ENCODE measurements at regions not wholly inside any gene's neighbourhood (a gene's known extent, or its start where the extent isn't known, plus 50 kb on each side); places are given as distances from the start of the nearest gene placed in this dataset.

DNA sequence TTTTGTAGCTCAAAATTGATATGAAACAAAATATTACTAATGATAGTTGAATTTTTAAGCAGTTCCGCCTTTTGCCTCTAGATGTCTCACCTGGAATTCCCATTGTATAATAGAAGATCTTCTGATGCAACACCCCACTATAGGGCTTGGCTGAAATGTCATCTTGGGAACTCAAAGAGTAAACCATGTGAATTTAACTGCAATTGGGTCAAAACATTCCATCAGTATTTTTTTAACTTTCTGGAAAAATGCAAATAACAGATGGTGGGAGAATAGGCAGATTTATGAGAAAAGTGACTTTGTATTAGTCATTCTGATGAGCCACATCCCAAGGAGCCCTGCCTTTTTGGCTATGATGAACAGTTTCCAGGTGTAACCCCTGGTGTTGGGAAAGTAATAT, 489.9 kb downstream of the NYAP2 start:
- Histone ChIP-seq H3K36me3 (ENCODE audit: control insufficient read depth in 2 of 2, insufficient read depth in 2 of 2, low read length in 1 of 2) (no peaks in the 10 kb centered on the region), H3K27ac (ENCODE audit: low read depth in 2 of 2, low read length in 1 of 2) (no peak overlapping the region), H3K9me3 (ENCODE audit: control insufficient read depth in 2 of 2, insufficient read depth in 1 of 2, low read depth in 1 of 2, low read length in 1 of 2) (no peaks in the 10 kb centered on the region), H3K4me1 (ENCODE audit: control insufficient read depth in 2 of 2, insufficient read depth in 2 of 2, low read length in 1 of 2) (no peaks in the 10 kb centered on the region), H3K27me3 (ENCODE audit: control insufficient read depth in 1 of 2, insufficient read depth in 2 of 2, low read length in 2 of 2) (no peaks in the 10 kb centered on the region), H3K4me3 (ENCODE audit: low read depth in 1 of 2, low read length in 2 of 2) (no peak overlapping the region)
- WGBS, 2 donors = 4 to 8% methylated on average over 1 of the region's 1 CpG

DNA sequence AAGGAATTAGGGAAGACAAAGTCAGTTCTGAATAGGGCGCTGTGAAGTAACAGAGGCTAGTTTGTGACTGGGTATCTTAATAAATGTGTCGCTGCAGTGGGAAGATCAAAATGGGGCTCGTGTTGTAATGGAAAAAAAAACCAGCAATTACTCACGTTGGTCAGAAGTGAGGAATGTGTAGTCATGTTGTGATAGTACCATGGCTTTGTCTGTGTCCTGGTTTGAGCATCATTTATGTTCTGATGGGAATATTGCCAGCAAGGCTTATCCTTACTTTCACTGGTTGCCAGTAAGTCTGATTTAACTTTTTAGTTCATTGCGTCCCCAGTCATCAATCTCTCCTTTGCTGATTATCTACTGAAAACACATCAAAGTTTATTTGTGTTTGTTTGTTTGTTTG, 467.6 kb downstream of the NYAP2 start:
- Histone ChIP-seq H3K27ac (ENCODE audit: low read depth in 2 of 2, low read length in 1 of 2) (no peak overlapping the region), H3K9me3 (ENCODE audit: control insufficient read depth in 2 of 2, insufficient read depth in 1 of 2, low read depth in 1 of 2, low read length in 1 of 2) (no peaks in the 10 kb centered on the region), H3K4me3 (ENCODE audit: low read depth in 1 of 2, low read length in 2 of 2) (no peak overlapping the region), H3K36me3 (ENCODE audit: control insufficient read depth in 2 of 2, insufficient read depth in 2 of 2, low read length in 1 of 2) (no peaks in the 10 kb centered on the region), H3K4me1 (ENCODE audit: control insufficient read depth in 2 of 2, insufficient read depth in 2 of 2, low read length in 1 of 2) (no peaks in the 10 kb centered on the region), H3K27me3 (ENCODE audit: control insufficient read depth in 1 of 2, insufficient read depth in 2 of 2, low read length in 2 of 2) (no peaks in the 10 kb centered on the region)
- 56 to 63% methylated on average over 5 of the region's 5 CpGs for WGBS, 2 donors

DNA sequence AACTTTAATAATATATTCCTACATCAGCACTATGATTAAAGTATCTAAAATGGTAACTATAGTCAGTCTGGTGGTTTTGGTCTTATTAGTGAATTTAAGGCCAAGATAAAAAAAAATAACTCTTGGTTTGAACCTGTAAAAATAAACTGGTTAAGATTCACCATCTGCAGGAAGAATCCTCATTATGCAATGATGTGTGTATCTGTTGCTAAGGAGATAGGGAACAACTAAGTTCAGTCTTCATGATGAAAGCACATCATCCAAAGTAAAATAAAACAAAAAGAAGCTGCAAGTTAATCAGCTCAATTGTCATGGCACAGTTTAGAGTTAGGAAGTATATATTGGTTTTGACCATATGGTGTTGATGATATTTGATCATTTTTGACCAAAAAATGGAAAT, 466.0 kb downstream of the NYAP2 start:
- Histone ChIP-seq H3K4me1 (ENCODE audit: control insufficient read depth in 2 of 2, insufficient read depth in 2 of 2, low read length in 1 of 2) (no peaks in the 10 kb centered on the region), H3K27ac (ENCODE audit: low read depth in 2 of 2, low read length in 1 of 2) (no peak overlapping the region), H3K27me3 (ENCODE audit: control insufficient read depth in 1 of 2, insufficient read depth in 2 of 2, low read length in 2 of 2) (no peaks in the 10 kb centered on the region), H3K36me3 (ENCODE audit: control insufficient read depth in 2 of 2, insufficient read depth in 2 of 2, low read length in 1 of 2) (no peaks in the 10 kb centered on the region), H3K9me3 (ENCODE audit: control insufficient read depth in 2 of 2, insufficient read depth in 1 of 2, low read depth in 1 of 2, low read length in 1 of 2) (no peaks in the 10 kb centered on the region), H3K4me3 (ENCODE audit: low read depth in 1 of 2, low read length in 2 of 2) (no peak overlapping the region)

DNA sequence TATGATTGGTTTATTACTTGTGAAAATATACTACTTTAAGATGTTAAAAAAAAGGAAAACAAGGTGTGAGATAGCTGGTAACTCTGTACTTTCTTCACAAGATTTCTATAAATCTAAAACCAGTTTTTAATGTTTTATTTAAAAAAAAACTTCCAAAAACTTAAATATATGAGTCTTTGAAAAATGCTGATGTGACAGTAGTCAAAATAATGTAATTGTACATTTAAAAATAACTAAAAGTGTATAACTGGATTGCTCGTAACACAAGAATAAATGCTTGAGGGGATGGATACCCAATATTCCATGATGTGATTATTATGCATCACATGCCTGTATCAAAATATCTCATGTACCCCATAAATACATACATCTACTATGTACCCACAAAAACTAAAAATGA, 464.9 kb downstream of the NYAP2 start:
- Histone ChIP-seq H3K27me3 (ENCODE audit: control insufficient read depth in 1 of 2, insufficient read depth in 2 of 2, low read length in 2 of 2) (no peaks in the 10 kb centered on the region), H3K4me1 (ENCODE audit: control insufficient read depth in 2 of 2, insufficient read depth in 2 of 2, low read length in 1 of 2) (no peaks in the 10 kb centered on the region), H3K27ac (ENCODE audit: low read depth in 2 of 2, low read length in 1 of 2) (no peak overlapping the region), H3K4me3 (ENCODE audit: low read depth in 1 of 2, low read length in 2 of 2) (no peak overlapping the region), H3K9me3 (ENCODE audit: control insufficient read depth in 2 of 2, insufficient read depth in 1 of 2, low read depth in 1 of 2, low read length in 1 of 2) (no peaks in the 10 kb centered on the region), H3K36me3 (ENCODE audit: control insufficient read depth in 2 of 2, insufficient read depth in 2 of 2, low read length in 1 of 2) (no peaks in the 10 kb centered on the region)
- 89 to 90% methylated on average over 1 of the region's 1 CpG for WGBS, 2 donors

DNA sequence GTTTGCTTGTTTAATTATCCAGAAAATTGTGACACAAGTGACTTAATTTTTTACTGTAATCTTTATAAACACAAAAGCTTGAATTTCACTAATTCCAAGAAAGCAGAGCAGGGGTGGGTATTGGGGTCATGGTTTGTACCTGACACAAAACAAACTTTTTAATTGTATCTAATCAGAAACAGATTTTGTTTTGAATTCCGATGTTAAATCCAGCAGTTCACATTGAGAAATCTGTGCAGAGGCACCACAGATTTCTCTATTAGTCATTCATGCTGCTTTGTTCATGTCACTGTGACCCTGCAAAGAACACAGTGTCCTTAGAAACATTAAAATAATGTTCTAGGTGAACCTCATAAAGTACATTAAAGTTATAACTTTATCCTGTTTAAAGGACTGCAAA, 443.4 kb downstream of the NYAP2 start:
- 28 to 38% methylated on average over 1 of the region's 1 CpG for whole genome bisulfite sequencing, 2 donors
- Histone ChIP-seq H3K4me3 (ENCODE audit: low read depth in 1 of 2, low read length in 2 of 2) (no peak overlapping the region), H3K27me3 (ENCODE audit: control insufficient read depth in 1 of 2, insufficient read depth in 2 of 2, low read length in 2 of 2) (no peaks in the 10 kb centered on the region), H3K9me3 (ENCODE audit: control insufficient read depth in 2 of 2, insufficient read depth in 1 of 2, low read depth in 1 of 2, low read length in 1 of 2) (no peaks in the 10 kb centered on the region), H3K27ac (ENCODE audit: low read depth in 2 of 2, low read length in 1 of 2) (no peak overlapping the region), H3K36me3 (ENCODE audit: control insufficient read depth in 2 of 2, insufficient read depth in 2 of 2, low read length in 1 of 2) (no peaks in the 10 kb centered on the region), H3K4me1 (ENCODE audit: control insufficient read depth in 2 of 2, insufficient read depth in 2 of 2, low read length in 1 of 2) (no peaks in the 10 kb centered on the region)

DNA sequence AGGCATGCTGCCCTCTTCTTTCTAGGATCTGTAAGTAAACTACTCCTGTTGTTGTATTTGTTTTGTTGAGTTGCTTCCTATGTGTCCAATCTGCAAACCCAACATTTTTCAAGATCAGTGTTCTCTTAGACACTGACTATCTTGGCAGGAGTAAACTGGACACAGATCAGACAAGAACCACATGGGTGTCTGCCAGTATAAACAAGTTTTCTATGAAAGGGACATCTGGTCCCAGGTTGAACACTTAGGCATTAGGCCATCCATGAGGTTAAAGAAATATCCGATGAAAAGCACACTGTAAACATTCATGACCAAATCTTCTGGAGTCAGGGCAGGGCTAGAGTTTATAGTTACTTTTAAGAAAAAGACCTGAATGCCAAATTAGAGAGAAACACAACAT, 441.8 kb downstream of the NYAP2 start:
- H3K9me3 ChIP-seq (ENCODE audit: control insufficient read depth in 2 of 2, insufficient read depth in 1 of 2, low read depth in 1 of 2, low read length in 1 of 2) = no peaks in the 10 kb centered on the region
- H3K27me3 ChIP-seq (ENCODE audit: control insufficient read depth in 1 of 2, insufficient read depth in 2 of 2, low read length in 2 of 2) = no peaks in the 10 kb centered on the region
- 41 to 70% methylated on average over 1 of the region's 1 CpG for WGBS, 2 donors
- no peak overlapping the region for H3K4me3 ChIP-seq (ENCODE audit: low read depth in 1 of 2, low read length in 2 of 2)
- no peaks in the 10 kb centered on the region for H3K36me3 ChIP-seq (ENCODE audit: control insufficient read depth in 2 of 2, insufficient read depth in 2 of 2, low read length in 1 of 2)
- H3K4me1 ChIP-seq (ENCODE audit: control insufficient read depth in 2 of 2, insufficient read depth in 2 of 2, low read length in 1 of 2) = no peaks in the 10 kb centered on the region
- no peak overlapping the region for H3K27ac ChIP-seq (ENCODE audit: low read depth in 2 of 2, low read length in 1 of 2)

DNA sequence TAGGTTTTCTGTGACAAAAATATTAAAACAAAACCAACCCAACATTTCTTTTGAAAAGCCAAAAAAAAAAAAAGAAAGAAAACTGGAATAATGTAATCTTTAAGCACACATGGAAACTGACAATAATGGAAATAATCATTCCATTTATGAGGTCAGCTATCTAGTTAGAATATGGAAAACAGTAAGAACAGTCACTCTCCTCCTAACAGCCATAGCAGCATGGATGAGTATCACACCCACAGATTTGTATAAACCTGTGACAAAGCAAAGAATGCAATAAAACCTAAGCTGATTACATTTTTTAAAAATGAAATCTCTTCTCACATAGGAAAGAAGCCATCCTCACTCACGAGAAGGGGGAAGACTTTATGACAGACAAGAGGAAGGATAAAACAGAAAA, 437.8 kb downstream of the NYAP2 start:
- no peaks in the 10 kb centered on the region for H3K36me3 ChIP-seq (ENCODE audit: control insufficient read depth in 2 of 2, insufficient read depth in 2 of 2, low read length in 1 of 2)
- H3K4me3 ChIP-seq (ENCODE audit: low read depth in 1 of 2, low read length in 2 of 2) = no peak overlapping the region
- no peaks in the 10 kb centered on the region for H3K4me1 ChIP-seq (ENCODE audit: control insufficient read depth in 2 of 2, insufficient read depth in 2 of 2, low read length in 1 of 2)
- H3K27ac ChIP-seq (ENCODE audit: low read depth in 2 of 2, low read length in 1 of 2) = no peak overlapping the region
- H3K27me3 ChIP-seq (ENCODE audit: control insufficient read depth in 1 of 2, insufficient read depth in 2 of 2, low read length in 2 of 2) = no peaks in the 10 kb centered on the region
- no peaks in the 10 kb centered on the region for H3K9me3 ChIP-seq (ENCODE audit: control insufficient read depth in 2 of 2, insufficient read depth in 1 of 2, low read depth in 1 of 2, low read length in 1 of 2)
- WGBS, 2 donors = 65 to 67% methylated on average over 1 of the region's 1 CpG

DNA sequence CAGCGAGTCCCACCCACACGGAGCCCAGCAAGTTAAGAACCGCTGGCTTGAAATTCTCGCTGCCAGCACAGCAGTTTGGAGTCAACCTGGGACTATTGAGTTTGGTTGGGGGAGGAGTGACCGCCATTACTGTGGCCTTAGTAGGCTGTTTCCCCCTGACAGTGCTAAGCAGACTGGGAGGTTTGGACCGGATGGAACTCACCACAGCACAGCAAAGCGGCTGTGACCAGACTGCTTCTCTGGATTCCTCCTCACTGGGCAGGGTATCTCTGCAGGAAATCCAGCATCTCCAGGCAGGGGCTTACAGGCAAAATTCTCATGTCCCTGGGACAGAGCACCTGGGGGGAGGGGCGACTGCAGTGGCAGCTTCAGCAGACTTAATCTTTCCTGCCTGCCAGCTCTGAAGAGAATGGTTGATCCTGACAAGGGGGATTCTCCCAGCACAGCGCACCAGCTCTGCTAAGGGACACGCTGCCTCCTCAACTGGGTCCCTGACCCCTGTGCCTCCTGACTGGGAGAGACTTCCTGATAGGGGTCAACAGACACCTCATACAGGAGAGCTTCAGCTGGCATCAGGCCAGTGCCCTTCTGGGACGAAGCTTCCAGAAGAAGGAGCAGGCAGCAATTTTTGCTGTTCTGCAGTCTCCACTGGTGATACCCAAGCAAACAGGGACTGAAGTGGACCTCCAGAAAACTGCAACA, 425.4 kb downstream of the NYAP2 start:
- WGBS, 2 donors = 85 to 87% methylated on average over 11 of the region's 11 CpGs
- H3K4me1 ChIP-seq (ENCODE audit: control insufficient read depth in 2 of 2, insufficient read depth in 2 of 2, low read length in 1 of 2) = no peaks in the 10 kb centered on the region
- H3K9me3 ChIP-seq (ENCODE audit: control insufficient read depth in 2 of 2, insufficient read depth in 1 of 2, low read depth in 1 of 2, low read length in 1 of 2) = no peaks in the 10 kb centered on the region
- no peaks in the 10 kb centered on the region for H3K27me3 ChIP-seq (ENCODE audit: control insufficient read depth in 1 of 2, insufficient read depth in 2 of 2, low read length in 2 of 2)
- no peak overlapping the region for H3K4me3 ChIP-seq (ENCODE audit: low read depth in 1 of 2, low read length in 2 of 2)
- no peaks in the 10 kb centered on the region for H3K36me3 ChIP-seq (ENCODE audit: control insufficient read depth in 2 of 2, insufficient read depth in 2 of 2, low read length in 1 of 2)
- no peak overlapping the region for H3K27ac ChIP-seq (ENCODE audit: low read depth in 2 of 2, low read length in 1 of 2)

DNA sequence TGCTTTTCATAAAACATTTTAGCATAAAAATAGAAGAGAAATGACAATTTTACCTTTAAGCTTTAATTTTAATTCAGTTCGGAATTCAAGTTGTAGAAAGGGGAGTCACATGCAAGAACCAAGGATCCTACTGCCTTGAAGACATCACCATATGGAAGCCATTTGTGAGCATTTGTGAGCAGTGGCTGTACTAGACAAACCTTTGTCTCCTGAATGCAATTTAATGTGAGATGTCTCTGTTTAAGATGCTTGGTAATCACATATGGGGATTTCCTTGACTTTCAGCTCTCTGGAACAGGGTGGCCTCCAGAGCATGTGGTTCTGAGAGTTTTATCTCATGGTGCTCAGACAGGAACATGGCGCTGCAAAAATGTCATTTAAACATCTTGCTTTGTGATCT, 421.8 kb downstream of the NYAP2 start:
- Histone ChIP-seq H3K27ac (ENCODE audit: low read depth in 2 of 2, low read length in 1 of 2) (no peak overlapping the region), H3K4me1 (ENCODE audit: control insufficient read depth in 2 of 2, insufficient read depth in 2 of 2, low read length in 1 of 2) (no peaks in the 10 kb centered on the region), H3K4me3 (ENCODE audit: low read depth in 1 of 2, low read length in 2 of 2) (no peak overlapping the region), H3K9me3 (ENCODE audit: control insufficient read depth in 2 of 2, insufficient read depth in 1 of 2, low read depth in 1 of 2, low read length in 1 of 2) (no peaks in the 10 kb centered on the region), H3K27me3 (ENCODE audit: control insufficient read depth in 1 of 2, insufficient read depth in 2 of 2, low read length in 2 of 2) (no peaks in the 10 kb centered on the region), H3K36me3 (ENCODE audit: control insufficient read depth in 2 of 2, insufficient read depth in 2 of 2, low read length in 1 of 2) (no peaks in the 10 kb centered on the region)
- WGBS, 2 donors = 87 to 88% methylated on average over 2 of the region's 2 CpGs

DNA sequence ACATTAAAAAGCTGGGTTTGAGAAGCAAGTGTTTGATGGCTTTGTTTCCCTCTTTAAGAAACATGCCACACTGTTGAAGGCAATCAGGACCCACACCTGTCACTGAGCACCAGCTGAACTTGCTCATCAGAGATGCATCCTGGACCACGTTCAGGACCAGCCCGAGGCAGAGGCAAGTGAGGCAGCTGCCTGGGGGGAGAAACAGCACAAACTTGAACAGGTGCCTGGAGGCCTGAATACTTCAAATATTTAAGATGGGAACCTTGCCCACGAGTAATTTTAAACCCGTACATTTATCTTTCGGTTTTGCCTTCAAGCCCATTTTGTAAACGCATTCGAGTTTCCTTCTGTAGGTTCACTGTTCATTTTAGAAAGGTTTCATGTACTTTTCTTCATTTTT, 421.3 kb downstream of the NYAP2 start:
- Histone ChIP-seq H3K27ac (ENCODE audit: low read depth in 2 of 2, low read length in 1 of 2) (no peak overlapping the region), H3K9me3 (ENCODE audit: control insufficient read depth in 2 of 2, insufficient read depth in 1 of 2, low read depth in 1 of 2, low read length in 1 of 2) (no peaks in the 10 kb centered on the region), H3K27me3 (ENCODE audit: control insufficient read depth in 1 of 2, insufficient read depth in 2 of 2, low read length in 2 of 2) (no peaks in the 10 kb centered on the region), H3K4me1 (ENCODE audit: control insufficient read depth in 2 of 2, insufficient read depth in 2 of 2, low read length in 1 of 2) (no peaks in the 10 kb centered on the region), H3K36me3 (ENCODE audit: control insufficient read depth in 2 of 2, insufficient read depth in 2 of 2, low read length in 1 of 2) (no peaks in the 10 kb centered on the region), H3K4me3 (ENCODE audit: low read depth in 1 of 2, low read length in 2 of 2) (no peak overlapping the region)
- 65 to 80% methylated on average over 7 of the region's 7 CpGs for WGBS, 2 donors
